Activated naive CD4-positive, alpha-beta T cell (primary cell): ENCODE measurements at regions not wholly inside any gene's neighbourhood (a gene's known extent, or its start where the extent isn't known, plus 50 kb on each side); places are given as distances from the start of the nearest gene placed in this dataset.

Source experiments
- DNase-seq, 4 experiments: peaks; one replicate each; lab custom pipeline; 2025; lab: John Stamatoyannopoulos, UW

GRCh38 chr1:87783315-87783714, 454.6 kb downstream of the LMO4 start:
- DNase-seq: no peak

GRCh38 chr1:87785386-87785785, 456.7 kb downstream of the LMO4 start:
- no peak for DNase-seq

- no peak for DNase-seq
These were observed 457.5 kb downstream of the LMO4 start for GRCh38 chr1:87786229-87786628.

GRCh38 chr1:87786861-87787545, 458.3 kb downstream of the LMO4 start:
- DNase-seq: no peak

GRCh38 chr1:87787551-87787950, 458.9 kb downstream of the LMO4 start:
- DNase-seq: no peak

- DNase-seq: no peak
These were observed 462.1 kb downstream of the LMO4 start for GRCh38 chr1:87790756-87791155.

- DNase-seq: no peak
These were observed 463.5 kb downstream of the LMO4 start for GRCh38 chr1:87791931-87792740.

- DNase-seq: no peak
These were observed 466.3 kb downstream of the LMO4 start for GRCh38 chr1:87794788-87795614.

- DNase-seq: no peak
These were observed 467.1 kb downstream of the LMO4 start for GRCh38 chr1:87795615-87796337.

GRCh38 chr1:87796471-87796901, 467.8 kb downstream of the LMO4 start:
- DNase-seq: no peak

GRCh38 chr1:87799451-87799850, 470.8 kb downstream of the LMO4 start:
- no peak for DNase-seq

- DNase-seq: no peak
These were observed 471.3 kb downstream of the LMO4 start for GRCh38 chr1:87800006-87800405.

- no peak for DNase-seq
These were observed 474.7 kb downstream of the LMO4 start for GRCh38 chr1:87803375-87803774.

- no peak for DNase-seq
These were observed 475.4 kb downstream of the LMO4 start for GRCh38 chr1:87804128-87804527.

- DNase-seq: no peak
These were observed 477.1 kb downstream of the LMO4 start for GRCh38 chr1:87805666-87806378.

GRCh38 chr1:87806379-87807094, 477.9 kb downstream of the LMO4 start:
- no peak for DNase-seq

GRCh38 chr1:87810166-87810565, 481.5 kb downstream of the LMO4 start:
- DNase-seq: no peak

GRCh38 chr1:87812871-87813577, 484.3 kb downstream of the LMO4 start:
- no peak for DNase-seq

- DNase-seq: no peak
These were observed 485.9 kb downstream of the LMO4 start for GRCh38 chr1:87814573-87814972.

- DNase-seq: no peak
These were observed 488.0 kb downstream of the LMO4 start for GRCh38 chr1:87816646-87817045.
